ENCODE measurements at regions not wholly inside any gene's neighbourhood (a gene's known extent, or its start where the extent isn't known, plus 50 kb on each side); places are given as distances from the start of the nearest gene placed in this dataset.

GRCh38 chr2:8491296-8492027 lies 190.4 kb upstream of the ID2 start:
- Histone ChIP-seq H3K27me3 (ENCODE audit: control insufficient read depth, insufficient read depth, low read length) (no peaks in the 10 kb centered on the region), H3K4me1 (ENCODE audit: control insufficient read depth, insufficient read depth, low read length, poor library complexity, severe bottlenecking) (peaks cover 24% of the 10 kb centered on the region), H3K36me3 (ENCODE audit: control insufficient read depth, insufficient read depth, low read length) (no peaks in the 10 kb centered on the region), H3K27ac (ENCODE audit: insufficient read depth, low read length, poor library complexity, severe bottlenecking) (no peak overlapping the region), H3K4me3 (ENCODE audit: low read depth, low read length) (no peak overlapping the region), H3K9me3 (ENCODE audit: control insufficient read depth in 2 of 2, low read length in 2 of 2) (no peaks in the 10 kb centered on the region)
- DNase-seq (no peak), ATAC-seq (ENCODE audit: low read depth in 2 of 2) (no peak)
- Mint-ChIP-seq H3K36me3 (no peaks in the 10 kb centered on the region), H3K27ac (no peak overlapping the region), H3K27me3 (no peaks in the 10 kb centered on the region), H3K4me1 (peaks cover 3 to 32% (median 20%) of the 10 kb centered on the region in 4 donors), H3K4me3 (no peak overlapping the region), H3K9me3 (no peaks in the 10 kb centered on the region)

GRCh38 chr2:8494151-8494550 lies 187.7 kb upstream of the ID2 start:
- no peaks in the 10 kb centered on the region for H3K36me3 ChIP-seq (ENCODE audit: control insufficient read depth, insufficient read depth, low read length)
- Mint-ChIP-seq H3K9me3 (no peaks in the 10 kb centered on the region), H3K4me1 (peaks cover 0 to 10% (median 3%) of the 10 kb centered on the region in 4 donors), H3K4me3 (no peak overlapping the region), H3K27me3 (no peaks in the 10 kb centered on the region), H3K27ac (peak overlapping the region in 1 of 3 donors; percentile 22), H3K36me3 (no peaks in the 10 kb centered on the region)
- H3K4me3 ChIP-seq (ENCODE audit: low read depth, low read length), result no peak overlapping the region
- DNase-seq, result no peak
- no peaks in the 10 kb centered on the region for H3K9me3 ChIP-seq (ENCODE audit: control insufficient read depth in 2 of 2, low read length in 2 of 2)
- H3K27me3 ChIP-seq (ENCODE audit: control insufficient read depth, insufficient read depth, low read length), result no peaks in the 10 kb centered on the region
- H3K4me1 ChIP-seq (ENCODE audit: control insufficient read depth, insufficient read depth, low read length, poor library complexity, severe bottlenecking), result no peaks in the 10 kb centered on the region
- H3K27ac ChIP-seq (ENCODE audit: insufficient read depth, low read length, poor library complexity, severe bottlenecking), result no peak overlapping the region
- no peak for ATAC-seq (ENCODE audit: low read depth in 2 of 2)

GRCh38 chr2:8494589-8494988 lies 187.3 kb upstream of the ID2 start:
- Mint-ChIP-seq H3K4me1 (peaks cover 0 to 7% (median 2%) of the 10 kb centered on the region in 4 donors), H3K4me3 (no peak overlapping the region), H3K36me3 (no peaks in the 10 kb centered on the region), H3K27ac (peak overlapping the region in 1 of 3 donors; percentile 22), H3K9me3 (no peaks in the 10 kb centered on the region), H3K27me3 (no peaks in the 10 kb centered on the region)
- no peaks in the 10 kb centered on the region for H3K36me3 ChIP-seq (ENCODE audit: control insufficient read depth, insufficient read depth, low read length)
- DNase-seq, result no peak
- no peak overlapping the region for H3K4me3 ChIP-seq (ENCODE audit: low read depth, low read length)
- H3K27me3 ChIP-seq (ENCODE audit: control insufficient read depth, insufficient read depth, low read length), result no peaks in the 10 kb centered on the region
- H3K4me1 ChIP-seq (ENCODE audit: control insufficient read depth, insufficient read depth, low read length, poor library complexity, severe bottlenecking), result no peaks in the 10 kb centered on the region
- no peaks in the 10 kb centered on the region for H3K9me3 ChIP-seq (ENCODE audit: control insufficient read depth in 2 of 2, low read length in 2 of 2)
- ATAC-seq (ENCODE audit: low read depth in 2 of 2), result no peak
- no peak overlapping the region for H3K27ac ChIP-seq (ENCODE audit: insufficient read depth, low read length, poor library complexity, severe bottlenecking)

- DNase-seq, result no peak
- no peaks in the 10 kb centered on the region for H3K36me3 Mint-ChIP-seq
- H3K27me3 Mint-ChIP-seq, result no peaks in the 10 kb centered on the region
- no peaks in the 10 kb centered on the region for H3K9me3 Mint-ChIP-seq
- no peak overlapping the region for H3K4me3 Mint-ChIP-seq
- no peak for ATAC-seq (ENCODE audit: low read depth in 2 of 2)
- peaks cover 0 to 2% (median 0%) of the 10 kb centered on the region in 4 donors for H3K4me1 Mint-ChIP-seq
- no peaks in the 10 kb centered on the region for H3K36me3 ChIP-seq (ENCODE audit: control insufficient read depth, insufficient read depth, low read length)
- no peak overlapping the region for H3K27ac ChIP-seq (ENCODE audit: insufficient read depth, low read length, poor library complexity, severe bottlenecking)
- H3K9me3 ChIP-seq (ENCODE audit: control insufficient read depth in 2 of 2, low read length in 2 of 2), result no peaks in the 10 kb centered on the region
- H3K4me3 ChIP-seq (ENCODE audit: low read depth, low read length), result no peak overlapping the region
- H3K27ac Mint-ChIP-seq, result no peak overlapping the region
- no peaks in the 10 kb centered on the region for H3K27me3 ChIP-seq (ENCODE audit: control insufficient read depth, insufficient read depth, low read length)
- no peaks in the 10 kb centered on the region for H3K4me1 ChIP-seq (ENCODE audit: control insufficient read depth, insufficient read depth, low read length, poor library complexity, severe bottlenecking)
These were observed 186.5 kb upstream of the ID2 start for GRCh38 chr2:8495189-8495989.

GRCh38 chr2:8496079-8496478 lies 185.8 kb upstream of the ID2 start:
- DNase-seq, result no peak
- no peaks in the 10 kb centered on the region for H3K9me3 ChIP-seq (ENCODE audit: control insufficient read depth in 2 of 2, low read length in 2 of 2)
- no peaks in the 10 kb centered on the region for H3K27me3 ChIP-seq (ENCODE audit: control insufficient read depth, insufficient read depth, low read length)
- no peaks in the 10 kb centered on the region for H3K36me3 ChIP-seq (ENCODE audit: control insufficient read depth, insufficient read depth, low read length)
- no peaks in the 10 kb centered on the region for H3K27me3 Mint-ChIP-seq
- H3K4me1 Mint-ChIP-seq, result no peaks in the 10 kb centered on the region
- H3K4me3 ChIP-seq (ENCODE audit: low read depth, low read length), result no peak overlapping the region
- no peaks in the 10 kb centered on the region for H3K9me3 Mint-ChIP-seq
- no peak for ATAC-seq (ENCODE audit: low read depth in 2 of 2)
- H3K36me3 Mint-ChIP-seq, result no peaks in the 10 kb centered on the region
- no peak overlapping the region for H3K27ac Mint-ChIP-seq
- no peak overlapping the region for H3K4me3 Mint-ChIP-seq
- no peaks in the 10 kb centered on the region for H3K4me1 ChIP-seq (ENCODE audit: control insufficient read depth, insufficient read depth, low read length, poor library complexity, severe bottlenecking)
- no peak overlapping the region for H3K27ac ChIP-seq (ENCODE audit: insufficient read depth, low read length, poor library complexity, severe bottlenecking)

- Mint-ChIP-seq H3K27me3 (no peaks in the 10 kb centered on the region), H3K27ac (no peak overlapping the region), H3K4me3 (no peak overlapping the region), H3K4me1 (no peaks in the 10 kb centered on the region), H3K36me3 (no peaks in the 10 kb centered on the region), H3K9me3 (no peaks in the 10 kb centered on the region)
- Histone ChIP-seq H3K27me3 (ENCODE audit: control insufficient read depth, insufficient read depth, low read length) (no peaks in the 10 kb centered on the region), H3K27ac (ENCODE audit: insufficient read depth, low read length, poor library complexity, severe bottlenecking) (no peak overlapping the region), H3K9me3 (ENCODE audit: control insufficient read depth in 2 of 2, low read length in 2 of 2) (no peaks in the 10 kb centered on the region), H3K4me1 (ENCODE audit: control insufficient read depth, insufficient read depth, low read length, poor library complexity, severe bottlenecking) (no peaks in the 10 kb centered on the region), H3K4me3 (ENCODE audit: low read depth, low read length) (no peak overlapping the region), H3K36me3 (ENCODE audit: control insufficient read depth, insufficient read depth, low read length) (no peaks in the 10 kb centered on the region)
- DNase-seq (no peak), ATAC-seq (ENCODE audit: low read depth in 2 of 2) (no peak)
These were observed 185.2 kb upstream of the ID2 start for GRCh38 chr2:8496617-8497016.

GRCh38 chr2:8498994-8499393 lies 182.9 kb upstream of the ID2 start:
- no peak for ATAC-seq (ENCODE audit: low read depth in 2 of 2)

More at GRCh38 chr2:8498994-8499393, 182.9 kb upstream of the ID2 start:
- Histone ChIP-seq H3K9me3 (ENCODE audit: control insufficient read depth in 2 of 2, low read length in 2 of 2) (no peaks in the 10 kb centered on the region), H3K27me3 (ENCODE audit: control insufficient read depth, insufficient read depth, low read length) (no peaks in the 10 kb centered on the region), H3K4me1 (ENCODE audit: control insufficient read depth, insufficient read depth, low read length, poor library complexity, severe bottlenecking) (no peaks in the 10 kb centered on the region), H3K4me3 (ENCODE audit: low read depth, low read length) (no peak overlapping the region), H3K36me3 (ENCODE audit: control insufficient read depth, insufficient read depth, low read length) (no peaks in the 10 kb centered on the region), H3K27ac (ENCODE audit: insufficient read depth, low read length, poor library complexity, severe bottlenecking) (no peak overlapping the region)
- Mint-ChIP-seq H3K36me3 (no peaks in the 10 kb centered on the region), H3K27ac (no peak overlapping the region), H3K9me3 (no peaks in the 10 kb centered on the region), H3K4me1 (no peaks in the 10 kb centered on the region), H3K4me3 (no peak overlapping the region), H3K27me3 (no peaks in the 10 kb centered on the region)
- no peak for DNase-seq
